ENCODE measurements at regions not wholly inside any gene's neighbourhood (a gene's known extent, or its start where the extent isn't known, plus 50 kb on each side); places are given as distances from the start of the nearest gene placed in this dataset.

- 1% methylated on average over 2 of the region's 2 CpGs for WGBS (ENCODE audit: low lambda C conversion rate)
Observed at GRCh38 chr2:156944871-156945270, 312.6 kb upstream of the GALNT5 start.

More at GRCh38 chr2:156944871-156945270, 312.6 kb upstream of the GALNT5 start:
- in situ Hi-C loops (cut with HindIII; ENCODE audit: extremely low pct_ligation_motif_present, low pct_unique_long_range_greater_than_20kb), result no loop called here
- H4K20me1 ChIP-seq (ENCODE audit: insufficient read depth, low read length), result no peaks in the 10 kb centered on the region
- TF ChIP-seq ZNF800 (CRISPR knock-in tag; IDR thresholded peaks at IDR 0.05) (no peak), ZNF879 (CRISPR knock-in tag; IDR thresholded peaks at IDR 0.05) (no peak), TAF15 (IDR thresholded peaks at IDR 0.05; ENCODE audit: low read depth, low read length, poor library complexity, severe bottlenecking) (no peak), LCORL (IDR thresholded peaks at IDR 0.05) (no peak), LCORL (CRISPR knock-in tag; IDR thresholded peaks at IDR 0.05) (no peak), ZNF747 (CRISPR knock-in tag; IDR thresholded peaks at IDR 0.05; ENCODE audit: borderline replicate concordance) (no peak), DNMT1 (CRISPR knock-in tag; IDR thresholded peaks at IDR 0.05) (no peak), ZBTB49 (CRISPR knock-in tag; IDR thresholded peaks at IDR 0.05; ENCODE audit: borderline replicate concordance) (no peak), ZNF225 (CRISPR knock-in tag; IDR thresholded peaks at IDR 0.05) (no peak), ZNF503 (CRISPR knock-in tag; IDR thresholded peaks at IDR 0.05) (no peak), ZSCAN20 (CRISPR knock-in tag; IDR thresholded peaks at IDR 0.05; ENCODE audit: borderline replicate concordance) (no peak), GZF1 (CRISPR knock-in tag; IDR thresholded peaks at IDR 0.05) (no peak), ZNF549 (CRISPR knock-in tag; IDR thresholded peaks at IDR 0.05) (no peak)
- no peak overlapping the region for H3K4me2 ChIP-seq (ENCODE audit: low read depth, low read length)
- ChIA-PET POLR2A (no interaction called here), CTCF (ENCODE audit: low intra/inter-chr PET ratio, low total read pairs) (no interaction called here)
- no peak overlapping the region for H3K9ac ChIP-seq (ENCODE audit: insufficient read depth, low read depth, low read length)
- no peak overlapping the region for H3K4me3 ChIP-seq (replicated peaks in 1 of 3; ENCODE audit: insufficient read depth in 1 of 3, low read depth in 2 of 3, low read length in 3 of 3)
- no peaks in the 10 kb centered on the region for H3K36me3 ChIP-seq (replicated peaks in 1 of 2; ENCODE audit: control insufficient read depth in 1 of 2, insufficient read depth in 2 of 2, low read length in 2 of 2)
- DNase-seq (ENCODE audit: low spot score), result no peak
- H3K79me2 ChIP-seq (ENCODE audit: insufficient read depth, low read length), result no peaks in the 10 kb centered on the region
- ATAC-seq, result no peak
- FAIRE-seq, result no peak
- no peaks in the 10 kb centered on the region for H3K27me3 ChIP-seq (ENCODE audit: control insufficient read depth in 1 of 2, insufficient read depth in 2 of 2, low read length in 2 of 2)
- no peak overlapping the region for H2AFZ ChIP-seq (ENCODE audit: low read length)
- BruUV-seq (replicated peaks), result no TSS peak
- peaks cover 30% of the 10 kb centered on the region for H3K9me3 ChIP-seq (ENCODE audit: low read length)
- intact Hi-C loops (cut with micrococcal nuclease; ENCODE audit: unreplicated experiment), result no loop called here
- H3K27ac ChIP-seq (ENCODE audit: extremely low read length, insufficient read depth, low read length), result no peak overlapping the region
- H3K4me1 ChIP-seq (ENCODE audit: insufficient read depth, low read length), result no peaks in the 10 kb centered on the region

Data from HepG2 (cell line).